MM.1S (cell line): ENCODE measurements at regions not wholly inside any gene's neighbourhood (a gene's known extent, or its start where the extent isn't known, plus 50 kb on each side); places are given as distances from the start of the nearest gene placed in this dataset.

Experiments used
- EZH2 ChIP-seq: fragments of 300-600 bp; sonication (generic); optimal IDR thresholded peaks from 2 replicates; pipeline ENCODE3; 2017; ENCODE audit warnings: low read depth, mild to moderate bottlenecking, antibody characterized with exemption, low read length, mixed read lengths
- EZH2phosphoT487 ChIP-seq: fragments of 300-600 bp; sonication (generic); IDR thresholded peaks from 2 replicates; pipeline ENCODE4 v1.6.1; 2018; ENCODE audit warnings: antibody characterized with exemption, low read length
- TF ChIP-seq, protein P1 (sequence below): fragments of 300-600 bp; sonication (generic); IDR thresholded peaks from 2 replicates; pipeline ENCODE4 v1.5.1; 2016; ENCODE audit warnings: antibody characterized with exemption, low read length, mixed read lengths

DNA sequence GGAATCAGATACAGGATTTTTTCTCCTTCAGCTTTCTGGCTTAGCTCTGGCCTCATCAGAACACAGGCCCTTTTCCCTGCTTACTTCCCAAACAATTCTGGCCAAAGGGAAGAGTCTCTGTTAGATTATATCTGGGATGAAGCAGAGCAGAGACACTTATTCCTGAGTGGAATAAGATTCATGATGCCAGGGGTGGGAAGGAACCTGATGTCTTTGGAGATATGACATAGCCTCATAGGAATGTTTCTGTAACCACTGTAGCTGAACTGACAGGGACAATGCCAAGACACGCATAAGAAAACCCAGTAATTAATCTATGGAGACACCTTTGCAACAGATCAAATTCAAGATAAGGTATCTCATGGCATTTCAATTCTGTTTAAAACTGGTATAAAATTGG is 177.1 kb upstream of the RAG2 start:
- TF ChIP-seq, protein P1, sequence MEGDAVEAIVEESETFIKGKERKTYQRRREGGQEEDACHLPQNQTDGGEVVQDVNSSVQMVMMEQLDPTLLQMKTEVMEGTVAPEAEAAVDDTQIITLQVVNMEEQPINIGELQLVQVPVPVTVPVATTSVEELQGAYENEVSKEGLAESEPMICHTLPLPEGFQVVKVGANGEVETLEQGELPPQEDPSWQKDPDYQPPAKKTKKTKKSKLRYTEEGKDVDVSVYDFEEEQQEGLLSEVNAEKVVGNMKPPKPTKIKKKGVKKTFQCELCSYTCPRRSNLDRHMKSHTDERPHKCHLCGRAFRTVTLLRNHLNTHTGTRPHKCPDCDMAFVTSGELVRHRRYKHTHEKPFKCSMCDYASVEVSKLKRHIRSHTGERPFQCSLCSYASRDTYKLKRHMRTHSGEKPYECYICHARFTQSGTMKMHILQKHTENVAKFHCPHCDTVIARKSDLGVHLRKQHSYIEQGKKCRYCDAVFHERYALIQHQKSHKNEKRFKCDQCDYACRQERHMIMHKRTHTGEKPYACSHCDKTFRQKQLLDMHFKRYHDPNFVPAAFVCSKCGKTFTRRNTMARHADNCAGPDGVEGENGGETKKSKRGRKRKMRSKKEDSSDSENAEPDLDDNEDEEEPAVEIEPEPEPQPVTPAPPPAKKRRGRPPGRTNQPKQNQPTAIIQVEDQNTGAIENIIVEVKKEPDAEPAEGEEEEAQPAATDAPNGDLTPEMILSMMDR: no peak
- TF ChIP-seq EZH2: no peak
- TF ChIP-seq EZH2phosphoT487: no peak
